Gastrocnemius medialis (tissue), 4 donors: ENCODE measurements at regions not wholly inside any gene's neighbourhood (a gene's known extent, or its start where the extent isn't known, plus 50 kb on each side); places are given as distances from the start of the nearest gene placed in this dataset.
"Not testable (repeated sequence)": the region's sequence is repeated elsewhere in the genome, so short reads cannot be mapped to it uniquely, and the experiment has no call there.

Experiments used
- ATAC-seq, 2 donors: fragments of 150-250 bp; one replicate each; pipeline ENCODE4 v1.9.1; 2016
- DNase-seq, 2 donors: peaks; one replicate each; pipeline ENCODE4 v3.0.0-alpha.2; 2019
- H3K27ac ChIP-seq, 4 donors: fragments of 200-600 bp; sonication (generic); 1 replicate in 1 of 4; 2 replicates in 3 of 4; pipeline ENCODE4 v1.5.1; 2016 to 2018; ENCODE audit warnings: mild to moderate bottlenecking in 2 of 4, moderate library complexity in 1 of 4
- H3K27me3 ChIP-seq, 3 donors: fragments of 200-600 bp; sonication (generic) in 2 of 3; 1 replicate in 1 of 3; 2 replicates in 2 of 3; pipeline versions ENCODE4 v1.5.1 to v1.6.0; 2016 to 2019; ENCODE audit warnings: mild to moderate bottlenecking in 1 of 3, moderate library complexity in 1 of 3
- H3K36me3 ChIP-seq, 2 donors: fragments of 200-600 bp; sonication (generic) in 1 of 2; one replicate each; pipeline ENCODE4 v1.5.1; 2017 to 2018
- H3K4me1 ChIP-seq, 2 donors: fragments of 200-600 bp; sonication (generic) in 1 of 2; one replicate each; pipeline ENCODE4 v1.5.1; 2016 to 2017; ENCODE audit warnings: mild to moderate bottlenecking in 2 of 2
- H3K4me3 ChIP-seq, 4 donors: fragments of 200-600 bp; sonication (generic) in 3 of 4; 1 replicate in 1 of 4; 2 replicates in 3 of 4; pipeline ENCODE4 v1.5.1; 2016 to 2019; ENCODE audit warnings: mild to moderate bottlenecking in 2 of 4
- H3K9me3 ChIP-seq, 3 donors: fragments of 200-600 bp; sonication (generic) in 2 of 3; 1 replicate in 1 of 3; 2 replicates in 2 of 3; pipeline ENCODE4 v1.5.1; 2016 to 2019
- POLR2A ChIP-seq, 2 donors: fragments of 450-650 bp; IDR thresholded peaks; one replicate each; pipeline ENCODE4 v1.6.1; 2017; ENCODE audit warnings: antibody characterized with exemption in 2 of 2, mild to moderate bottlenecking in 2 of 2, moderate library complexity in 2 of 2
- in situ Hi-C, 4 donors: fragments of 200-750 bp; cut with MboI; loops; one replicate each; pipeline versions ENCODE4 v1.15.0 to v1.8.0; 2017; ENCODE audit warnings: low sequenced_read_pairs in 4 of 4
- intact Hi-C: fragments of 100-400 bp; cut with DNase I; formaldehyde crosslinking; loops from one replicate; pipeline ENCODE4 v1.15.1; 2023; ENCODE audit warnings: low total_unique reads
- TF ChIP-seq, protein P1 (sequence below), 5 experiments: fragments of 450-650 bp in 3 of 5; fragments of 200-600 bp in 2 of 5; sonication (generic) in 2 of 5; IDR thresholded peaks in 4 of 5; conservative IDR thresholded peaks in 1 of 5; 1 replicate in 4 of 5; 2 replicates in 1 of 5; pipeline ENCODE4 v1.5.1; 2016 to 2019; ENCODE audit warnings: antibody characterized with exemption in 5 of 5, mild to moderate bottlenecking in 3 of 5, moderate library complexity in 3 of 5

DNA sequence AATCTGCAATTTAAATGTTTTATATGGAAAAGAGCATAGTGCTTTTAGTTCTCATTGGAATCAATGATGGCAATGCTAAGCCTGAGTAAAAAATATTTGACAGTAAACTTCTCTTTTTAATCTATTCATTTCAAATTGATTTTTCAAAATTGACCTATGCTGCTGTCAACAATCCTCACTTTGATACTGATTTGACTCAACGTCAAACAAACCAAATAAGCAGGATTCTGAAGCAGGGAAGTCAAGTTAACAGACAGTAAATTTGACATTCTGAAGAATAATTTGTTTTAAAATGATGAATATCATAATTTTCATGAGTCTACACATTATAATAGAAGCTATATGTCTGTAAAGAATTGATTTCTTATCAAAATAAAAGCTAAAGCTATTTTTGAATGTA lies 1053.1 kb downstream of the DIPK2A start:
- no peaks in the 10 kb centered on the region for H3K9me3 ChIP-seq
- H3K4me3 ChIP-seq = no peak overlapping the region
- intact Hi-C loops = no loop called here
- H3K36me3 ChIP-seq = no peaks in the 10 kb centered on the region
- TF ChIP-seq, protein P1, sequence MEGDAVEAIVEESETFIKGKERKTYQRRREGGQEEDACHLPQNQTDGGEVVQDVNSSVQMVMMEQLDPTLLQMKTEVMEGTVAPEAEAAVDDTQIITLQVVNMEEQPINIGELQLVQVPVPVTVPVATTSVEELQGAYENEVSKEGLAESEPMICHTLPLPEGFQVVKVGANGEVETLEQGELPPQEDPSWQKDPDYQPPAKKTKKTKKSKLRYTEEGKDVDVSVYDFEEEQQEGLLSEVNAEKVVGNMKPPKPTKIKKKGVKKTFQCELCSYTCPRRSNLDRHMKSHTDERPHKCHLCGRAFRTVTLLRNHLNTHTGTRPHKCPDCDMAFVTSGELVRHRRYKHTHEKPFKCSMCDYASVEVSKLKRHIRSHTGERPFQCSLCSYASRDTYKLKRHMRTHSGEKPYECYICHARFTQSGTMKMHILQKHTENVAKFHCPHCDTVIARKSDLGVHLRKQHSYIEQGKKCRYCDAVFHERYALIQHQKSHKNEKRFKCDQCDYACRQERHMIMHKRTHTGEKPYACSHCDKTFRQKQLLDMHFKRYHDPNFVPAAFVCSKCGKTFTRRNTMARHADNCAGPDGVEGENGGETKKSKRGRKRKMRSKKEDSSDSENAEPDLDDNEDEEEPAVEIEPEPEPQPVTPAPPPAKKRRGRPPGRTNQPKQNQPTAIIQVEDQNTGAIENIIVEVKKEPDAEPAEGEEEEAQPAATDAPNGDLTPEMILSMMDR (IDR thresholded peaks at IDR 0.05 in 4 of 5, conservative IDR thresholded peaks at IDR 0.05 in 1 of 5) = no peak
- TF ChIP-seq POLR2A (IDR thresholded peaks at IDR 0.05) = no peak
- in situ Hi-C loops = no loop called here
- no peak for DNase-seq
- H3K27me3 ChIP-seq = no peaks in the 10 kb centered on the region
- ATAC-seq = no peak
- H3K4me1 ChIP-seq = no peaks in the 10 kb centered on the region
- no peak overlapping the region for H3K27ac ChIP-seq

DNA sequence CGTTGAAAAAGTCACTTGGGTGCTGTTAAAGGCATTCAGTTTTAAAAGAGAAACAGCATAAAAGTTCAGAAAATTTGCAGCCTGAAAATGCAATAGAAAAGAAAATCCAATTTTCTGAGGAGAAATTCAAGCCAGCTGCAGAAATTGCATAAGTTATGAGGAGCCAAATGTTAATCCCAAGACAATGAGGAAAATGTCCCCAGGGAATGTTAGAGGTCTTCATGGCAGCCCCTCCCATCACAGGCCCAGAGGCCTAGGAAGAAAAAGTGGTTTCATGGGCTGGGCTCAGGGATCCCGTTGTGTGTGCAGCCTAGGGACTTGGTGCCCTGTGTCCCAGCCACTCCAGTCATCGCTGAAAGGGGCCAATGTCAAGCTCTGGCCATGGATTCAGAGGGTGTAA lies 1055.6 kb downstream of the DIPK2A start:
- H3K4me1 ChIP-seq, H3K27me3 ChIP-seq, H3K36me3 ChIP-seq, intact Hi-C loops, H3K4me3 ChIP-seq, ATAC-seq, H3K9me3 ChIP-seq, in situ Hi-C loops, H3K27ac ChIP-seq, DNase-seq: not testable (repeated sequence)

DNA sequence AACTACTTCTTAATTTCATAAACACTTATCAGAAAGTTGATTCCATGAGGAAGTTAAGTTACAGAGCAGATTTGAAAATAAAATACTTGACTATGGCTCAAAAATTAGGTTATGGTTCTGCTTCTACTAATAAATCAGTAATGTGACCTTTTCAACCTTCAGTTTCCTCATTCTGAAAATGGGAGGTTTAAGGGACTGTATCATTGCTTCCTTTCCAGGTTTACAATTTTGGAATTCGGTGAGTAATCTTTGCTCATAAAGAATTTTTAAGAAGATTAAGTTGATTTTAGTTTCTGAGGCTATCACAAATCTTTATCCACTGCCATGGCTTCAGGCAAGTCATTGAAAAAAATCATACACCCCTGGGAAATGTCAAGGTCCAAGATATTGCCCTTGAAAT lies 1061.2 kb downstream of the DIPK2A start:
- no peak for ATAC-seq
- Histone ChIP-seq H3K27ac (no peak overlapping the region), H3K36me3 (no peaks in the 10 kb centered on the region), H3K4me1 (no peaks in the 10 kb centered on the region), H3K4me3 (no peak overlapping the region), H3K9me3 (no peaks in the 10 kb centered on the region), H3K27me3 (no peaks in the 10 kb centered on the region)
- TF ChIP-seq POLR2A (IDR thresholded peaks at IDR 0.05) = no peak
- TF ChIP-seq, protein P1 (IDR thresholded peaks at IDR 0.05 in 4 of 5, conservative IDR thresholded peaks at IDR 0.05 in 1 of 5) = no peak
- in situ Hi-C loops (no loop called here), intact Hi-C loops (no loop called here)
- no peak for DNase-seq

DNA sequence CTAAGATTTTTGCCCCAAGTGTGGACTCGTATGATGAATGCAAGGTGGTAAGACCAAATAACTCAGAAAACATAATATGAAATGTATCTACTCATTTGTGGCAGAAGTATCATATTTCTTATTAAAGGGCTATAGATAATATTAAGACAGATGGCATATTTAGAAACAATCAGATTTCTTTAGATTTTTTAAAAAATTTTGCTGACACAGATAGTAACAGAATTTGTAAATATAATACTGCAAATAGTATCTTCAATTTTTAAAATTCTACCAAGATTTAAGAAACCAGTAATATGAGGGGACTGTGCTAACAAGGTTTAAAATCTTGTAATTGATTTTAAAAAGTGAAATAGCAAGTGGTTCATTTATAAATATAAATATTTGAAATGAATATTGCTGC lies 1064.1 kb downstream of the DIPK2A start:
- Histone ChIP-seq H3K27ac (no peak overlapping the region), H3K4me3 (no peak overlapping the region), H3K36me3 (no peaks in the 10 kb centered on the region), H3K9me3 (no peaks in the 10 kb centered on the region), H3K27me3 (no peaks in the 10 kb centered on the region), H3K4me1 (no peaks in the 10 kb centered on the region)
- DNase-seq (no peak), ATAC-seq (no peak)
- TF ChIP-seq, protein P1 (IDR thresholded peaks at IDR 0.05 in 4 of 5, conservative IDR thresholded peaks at IDR 0.05 in 1 of 5) = no peak
- no peak for TF ChIP-seq POLR2A (IDR thresholded peaks at IDR 0.05)
- intact Hi-C loops (no loop called here), in situ Hi-C loops (no loop called here)

DNA sequence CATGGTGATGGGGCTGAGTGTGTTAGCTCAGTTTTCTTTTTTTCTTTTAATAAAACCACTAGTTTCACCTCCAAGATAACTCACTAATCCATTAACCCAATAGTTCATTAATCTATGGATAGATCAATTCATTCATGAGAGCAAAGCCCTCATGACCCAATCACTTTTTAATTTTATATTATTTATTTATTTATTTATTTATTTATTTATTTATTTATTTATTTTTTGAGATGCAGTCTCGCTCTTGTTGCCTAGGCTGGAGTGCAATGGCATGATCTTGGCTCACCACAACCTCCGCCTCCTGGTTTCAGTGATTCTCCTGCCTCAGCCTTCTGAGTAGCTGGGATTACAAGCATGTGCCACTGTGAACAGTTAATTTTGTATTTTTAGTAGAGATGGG lies 1082.4 kb downstream of the DIPK2A start:
- in situ Hi-C loops, H3K27me3 ChIP-seq, intact Hi-C loops, H3K36me3 ChIP-seq, H3K4me1 ChIP-seq, H3K27ac ChIP-seq, ATAC-seq, H3K9me3 ChIP-seq, H3K4me3 ChIP-seq, DNase-seq: not testable (repeated sequence)

DNA sequence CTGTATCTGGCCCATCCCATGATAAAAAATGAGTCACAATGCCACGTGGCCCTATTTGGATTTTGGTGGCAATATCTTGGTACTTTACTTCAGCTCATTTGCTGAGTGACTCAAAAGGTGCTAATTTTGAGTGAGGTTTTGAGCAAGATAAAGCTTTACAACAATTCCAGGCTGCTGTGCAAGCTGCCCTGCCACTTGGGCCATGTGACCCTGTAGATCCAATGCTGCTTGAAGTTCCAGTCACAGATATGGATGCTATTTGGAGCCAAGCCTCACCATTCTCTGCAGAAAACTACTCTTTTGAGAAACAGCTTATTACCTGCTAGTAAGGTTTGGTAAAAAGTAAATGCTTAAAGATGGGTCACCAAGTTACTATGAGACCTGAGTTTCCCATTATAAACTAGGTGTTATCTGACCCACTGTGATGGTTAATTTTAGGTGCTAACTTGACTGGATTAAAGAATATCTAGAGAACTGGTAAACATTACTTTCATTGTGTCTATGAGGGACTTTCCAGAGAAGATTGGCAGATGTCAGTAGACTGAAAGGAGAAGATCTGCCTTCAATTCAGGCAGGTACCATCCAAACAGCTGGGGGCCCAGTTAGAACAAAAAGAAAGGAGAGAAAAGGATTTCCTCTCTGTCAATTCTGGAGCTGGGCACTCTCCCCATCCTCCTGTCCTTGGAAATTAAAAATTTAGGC lies 1083.9 kb downstream of the DIPK2A start:
- ATAC-seq = no peak
- no peak for DNase-seq
- in situ Hi-C loops = no loop called here

More for the DNA sequence above, 1083.9 kb downstream of the DIPK2A start:
- Histone ChIP-seq H3K27ac (no peak overlapping the region), H3K4me1 (no peaks in the 10 kb centered on the region), H3K27me3 (no peaks in the 10 kb centered on the region), H3K4me3 (no peak overlapping the region), H3K36me3 (no peaks in the 10 kb centered on the region), H3K9me3 (no peaks in the 10 kb centered on the region)
- TF ChIP-seq, protein P1 (IDR thresholded peaks at IDR 0.05 in 4 of 5, conservative IDR thresholded peaks at IDR 0.05 in 1 of 5) = no peak
- intact Hi-C loops = no loop called here
